COLO668 (cell line): ENCODE measurements at regions not wholly inside any gene's neighbourhood (a gene's known extent, or its start where the extent isn't known, plus 50 kb on each side); places are given as distances from the start of the nearest gene placed in this dataset.

Experiments used
- DNase-seq: peaks from one replicate; lab custom pipeline; 2025; ENCODE audit not compliant: unreplicated experiment; lab: John Stamatoyannopoulos, UW

GRCh38 chr13:53642306-53642705 is 613.7 kb downstream of the OLFM4 start:
- no peak for DNase-seq

- DNase-seq, result no peak
These were observed 620.1 kb downstream of the OLFM4 start for GRCh38 chr13:53648673-53649072.

DNA sequence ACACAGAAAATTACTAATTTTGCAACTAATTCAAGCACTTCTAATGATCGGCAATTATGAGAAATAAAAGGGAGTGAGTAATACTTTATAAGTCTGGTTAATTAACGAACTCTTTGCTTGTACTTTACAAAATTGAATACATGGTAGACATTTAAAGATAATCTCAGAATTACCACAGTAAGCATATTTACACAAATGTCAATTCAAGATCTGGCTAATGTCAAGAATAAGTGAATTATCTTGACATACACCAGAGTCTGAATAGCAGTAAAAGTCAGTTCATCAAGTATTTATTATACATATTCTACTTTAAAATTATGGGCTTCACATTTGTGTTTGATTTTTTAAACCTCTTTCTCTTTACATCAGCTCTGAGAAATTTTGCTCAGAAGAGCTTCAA is 643.4 kb downstream of the OLFM4 start:
- no peak for DNase-seq

DNA sequence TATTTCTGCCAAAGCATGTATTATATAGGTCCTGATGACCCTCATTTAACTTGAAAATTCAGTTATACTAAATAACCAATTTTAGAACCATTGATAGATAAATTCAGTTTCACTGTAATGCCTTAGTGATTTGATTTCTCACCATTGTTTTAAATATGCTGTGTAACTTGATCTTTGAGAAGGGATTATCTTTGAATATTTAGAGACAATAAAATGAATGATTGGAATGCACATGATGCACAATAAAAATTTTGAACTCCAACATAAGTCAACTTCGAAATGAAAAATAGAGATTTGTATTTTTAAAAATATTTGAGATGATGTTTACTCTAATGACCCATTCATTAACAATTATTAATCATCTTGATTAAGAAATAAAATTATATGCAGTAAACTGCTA is 654.5 kb downstream of the OLFM4 start:
- DNase-seq, result no peak

GRCh38 chr13:53683608-53684007 is 655.0 kb downstream of the OLFM4 start:
- DNase-seq, result no peak

DNA sequence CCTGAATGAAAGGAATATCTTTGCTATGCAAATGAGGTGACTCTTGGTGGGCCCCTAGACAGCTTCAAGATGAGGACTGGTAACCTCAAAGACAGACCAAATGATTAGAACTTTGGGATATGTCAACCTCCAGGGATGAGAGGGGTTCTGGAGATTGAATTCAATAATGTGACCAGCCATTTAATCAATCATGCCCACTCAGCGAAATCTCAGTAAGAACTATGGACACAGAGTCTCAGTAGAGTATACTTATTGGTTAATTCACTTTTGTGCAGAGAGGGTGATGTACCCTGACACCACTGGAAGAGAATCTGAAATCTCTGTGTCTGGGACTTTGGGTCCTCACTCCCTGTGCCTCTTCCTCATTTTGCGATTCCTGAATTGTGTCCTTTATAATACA is 662.8 kb downstream of the OLFM4 start:
- DNase-seq, result no peak

DNA sequence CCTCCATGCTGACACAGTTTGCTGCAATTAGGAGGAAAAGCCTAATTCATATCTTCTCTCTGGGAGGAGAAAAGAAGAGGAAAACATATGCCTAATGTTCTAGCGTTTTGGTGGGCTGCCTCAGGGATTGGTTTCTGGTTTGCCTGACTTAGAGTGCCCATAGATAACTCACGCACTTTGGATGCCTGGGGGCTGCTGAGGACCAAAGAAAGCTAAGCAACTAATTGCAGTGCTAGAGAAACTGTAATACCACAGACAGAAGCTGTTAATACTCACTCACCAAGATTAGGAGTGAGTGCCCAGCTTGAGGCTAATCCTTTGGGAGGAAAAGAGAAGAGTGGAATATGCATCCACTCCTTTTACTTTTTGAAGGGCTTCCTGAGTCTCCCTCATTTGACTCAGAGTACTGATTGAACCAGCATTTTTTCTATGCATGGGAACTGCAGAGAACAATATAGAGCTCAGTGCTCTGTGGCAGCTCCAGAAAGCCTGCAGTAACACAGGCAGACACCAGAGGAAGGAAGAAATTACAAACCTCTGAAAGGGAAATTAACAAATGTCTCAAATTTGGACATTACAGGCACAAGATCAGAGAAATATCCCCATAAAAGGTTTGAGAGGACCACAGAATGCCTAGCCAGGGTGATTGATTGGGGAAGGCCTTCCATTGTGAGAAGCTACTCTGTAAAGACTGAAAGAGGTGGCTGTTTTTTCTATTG is 666.4 kb downstream of the OLFM4 start:
- DNase-seq, result no peak

DNA sequence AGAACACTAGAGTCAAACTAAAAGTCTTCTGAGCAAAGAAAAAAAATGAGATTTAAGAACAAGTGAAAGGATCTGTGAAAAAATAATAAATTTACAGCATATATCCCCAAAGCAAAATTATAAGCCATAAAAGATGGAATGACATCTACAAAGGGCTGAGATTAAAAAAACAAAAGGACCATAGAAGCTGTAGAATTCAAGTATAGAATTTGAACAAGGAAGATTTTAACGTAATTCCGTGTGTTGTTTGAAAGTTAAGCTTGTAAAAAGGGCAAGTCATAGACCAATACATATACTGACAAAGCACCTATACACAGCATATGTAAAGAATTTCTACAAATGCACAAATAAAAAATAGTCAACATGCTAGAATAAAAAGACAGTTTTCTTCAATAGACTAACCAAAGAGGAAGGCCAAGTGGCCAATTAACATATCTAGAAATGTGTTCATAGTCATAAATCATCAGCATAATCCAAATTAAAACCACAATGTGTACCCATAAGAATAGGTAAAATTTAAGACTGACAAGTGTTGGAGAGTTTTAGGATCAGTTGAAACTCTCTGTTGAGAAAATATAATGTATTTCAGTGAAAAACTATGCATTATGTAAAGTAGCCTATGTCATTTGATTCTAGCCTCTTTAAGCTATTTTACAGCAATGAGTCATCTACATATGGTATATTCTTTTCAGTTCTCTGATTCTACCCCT is 674.9 kb downstream of the OLFM4 start:
- no peak for DNase-seq

DNA sequence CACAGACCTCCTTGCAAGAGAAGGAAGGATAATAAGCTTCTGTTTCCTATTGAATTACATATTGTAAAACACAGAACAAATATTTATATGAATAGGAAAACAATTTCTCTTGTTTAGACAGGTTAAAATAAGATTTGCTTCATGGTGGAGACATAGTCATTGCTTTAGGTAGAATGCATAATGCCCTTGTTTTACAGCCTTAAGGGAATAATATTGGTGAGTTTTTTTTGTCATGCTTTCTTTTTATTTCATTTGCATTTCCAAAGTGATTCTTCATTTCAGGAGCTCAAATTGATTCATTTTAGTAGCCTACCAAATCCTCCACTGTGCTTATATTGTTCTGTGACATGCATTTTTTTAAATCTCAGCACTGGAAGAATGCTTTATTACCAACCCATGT is 690.7 kb downstream of the OLFM4 start:
- DNase-seq, result no peak

DNA sequence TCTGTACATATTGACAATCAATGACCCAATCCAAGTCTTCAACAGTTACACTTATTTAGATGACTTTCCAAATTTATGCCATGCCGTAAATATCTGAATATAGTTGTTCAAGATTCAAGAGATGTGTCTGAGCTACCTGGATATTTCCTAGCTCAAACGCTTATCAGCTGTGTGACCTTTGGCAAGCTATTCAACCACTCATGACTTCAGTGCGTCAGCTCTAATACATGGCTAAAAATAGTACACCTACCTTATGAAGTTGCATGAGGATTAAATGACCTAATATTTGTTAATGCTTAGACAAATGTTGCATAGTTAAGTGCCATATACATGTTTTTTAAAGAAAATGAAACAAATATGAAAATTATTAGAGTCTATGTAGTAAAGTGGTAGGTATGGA is 704.1 kb downstream of the OLFM4 start:
- DNase-seq, result no peak

GRCh38 chr13:53743906-53744305 is 715.3 kb downstream of the OLFM4 start:
- no peak for DNase-seq

DNA sequence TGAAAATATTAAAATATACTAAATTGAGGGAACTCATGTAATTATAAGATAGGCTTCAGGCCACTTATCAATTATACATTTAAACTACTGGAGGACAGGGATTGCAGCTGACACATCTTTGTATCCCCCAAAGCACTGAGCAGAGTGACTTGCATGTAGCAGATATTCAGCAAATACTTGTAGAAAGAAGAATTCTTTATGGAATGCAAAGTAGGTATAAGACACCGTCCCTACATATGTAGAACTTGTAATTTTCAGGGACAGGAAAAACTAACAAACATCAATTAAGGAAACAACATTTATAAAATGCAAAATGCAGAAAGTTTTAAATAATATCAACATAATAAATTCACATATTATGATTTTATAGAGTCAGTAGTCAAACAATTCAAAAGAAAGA is 719.2 kb downstream of the OLFM4 start:
- no peak for DNase-seq

GRCh38 chr13:53749306-53749705 is 720.7 kb downstream of the OLFM4 start:
- no peak for DNase-seq

DNA sequence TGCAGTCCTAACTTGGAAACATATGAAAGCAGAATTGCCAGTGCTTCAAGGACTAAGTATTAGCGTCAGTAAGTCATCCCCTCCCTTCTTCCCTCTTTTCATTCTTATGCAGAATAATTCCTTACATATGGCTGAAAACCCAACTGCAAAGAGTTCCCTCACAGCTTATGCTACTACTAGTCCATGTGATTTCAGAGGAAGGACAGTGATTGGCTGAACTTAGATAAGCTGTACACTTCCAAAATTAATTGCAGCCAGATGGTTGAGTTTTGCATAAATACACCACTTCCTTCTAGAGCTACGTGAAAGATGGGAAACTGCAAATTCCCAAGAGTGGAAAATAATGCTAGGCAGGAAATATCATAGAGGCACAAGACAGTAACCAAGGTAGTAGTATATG is 730.4 kb downstream of the OLFM4 start:
- DNase-seq, result no peak

DNA sequence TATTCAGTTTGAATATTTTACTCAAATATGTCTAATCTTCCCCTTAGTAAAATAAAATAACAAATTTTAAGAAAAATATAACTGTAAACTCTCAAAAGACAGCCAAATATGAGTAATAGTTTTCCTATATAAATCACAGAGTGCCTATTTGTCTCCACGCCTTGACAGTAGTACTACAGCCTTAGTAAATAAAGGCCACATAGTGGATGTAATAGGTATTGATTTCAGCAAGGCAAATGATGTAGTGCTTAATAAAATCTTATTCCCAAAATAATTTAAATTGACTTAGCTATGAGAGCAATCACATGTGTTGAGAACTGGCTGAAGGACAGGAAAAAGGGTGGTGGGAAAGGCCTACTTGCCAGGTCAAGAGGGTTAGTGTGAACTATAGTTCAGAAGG is 747.2 kb downstream of the OLFM4 start:
- no peak for DNase-seq

DNA sequence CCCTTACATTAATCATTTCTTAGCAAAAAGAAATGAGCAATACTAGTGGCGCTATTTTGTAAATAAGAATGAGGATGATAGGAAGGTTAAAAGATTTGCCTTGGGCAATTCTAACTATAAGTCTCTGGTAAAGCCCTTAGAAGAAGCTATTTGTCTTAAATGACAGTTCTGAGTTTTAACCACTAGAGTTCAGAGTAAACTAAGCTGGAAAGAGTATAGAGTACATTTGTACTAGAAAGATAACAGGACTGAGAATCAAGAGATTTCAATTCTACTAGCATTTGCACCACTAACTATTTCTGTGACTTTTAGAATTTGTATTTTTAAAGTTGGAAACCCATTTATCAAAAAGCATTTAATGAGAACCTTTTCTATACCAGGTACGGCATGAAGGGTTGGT is 750.3 kb downstream of the OLFM4 start:
- no peak for DNase-seq

DNA sequence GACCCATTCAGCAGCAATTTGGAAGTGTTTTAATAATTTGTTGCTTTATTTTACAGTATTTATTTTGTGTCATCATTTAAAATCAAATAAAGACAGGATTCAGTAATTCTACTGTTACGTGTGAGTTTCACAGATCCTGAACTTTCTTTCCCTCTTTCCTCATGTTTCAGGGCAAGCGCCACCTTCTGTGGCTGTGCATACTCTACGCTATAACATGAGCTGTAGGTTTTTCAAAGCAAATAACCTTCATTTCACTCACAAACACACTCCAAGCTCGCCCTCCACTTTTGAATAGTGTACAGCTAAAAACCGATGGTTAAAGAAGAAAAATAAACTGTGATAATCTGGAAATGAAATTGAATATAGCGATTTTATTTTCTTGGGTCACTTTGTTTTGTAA is 753.3 kb downstream of the OLFM4 start:
- no peak for DNase-seq

DNA sequence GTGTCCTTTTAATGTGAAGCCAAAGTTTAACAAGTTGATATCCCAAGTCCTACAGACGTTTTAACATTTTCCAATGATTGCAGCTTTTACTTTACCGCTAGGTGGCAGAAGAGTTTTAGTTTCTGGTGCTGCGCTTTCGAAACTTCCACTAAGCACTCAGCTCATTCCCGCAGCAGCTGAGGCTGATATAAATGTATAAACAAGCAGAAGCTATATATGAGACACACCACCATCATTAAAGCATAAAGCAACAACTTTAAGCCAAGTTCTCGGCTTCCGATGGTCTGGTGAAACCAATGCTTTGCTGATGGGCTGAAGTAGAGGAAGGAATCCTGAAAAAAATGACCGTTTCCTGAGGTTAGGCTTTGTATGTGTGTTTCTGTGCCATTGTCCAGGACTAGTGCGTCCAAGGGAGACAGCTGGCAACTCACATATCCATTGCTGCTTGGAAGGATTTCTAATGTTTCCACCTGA is 753.9 kb downstream of the OLFM4 start:
- DNase-seq, result peak; percentile 78

GRCh38 chr13:53783471-53783870 is 754.9 kb downstream of the OLFM4 start:
- DNase-seq, result peak; percentile 94

GRCh38 chr13:53788286-53788685 is 759.7 kb downstream of the OLFM4 start:
- DNase-seq, result no peak

GRCh38 chr13:53800011-53800410 is 771.4 kb downstream of the OLFM4 start:
- DNase-seq, result no peak

DNA sequence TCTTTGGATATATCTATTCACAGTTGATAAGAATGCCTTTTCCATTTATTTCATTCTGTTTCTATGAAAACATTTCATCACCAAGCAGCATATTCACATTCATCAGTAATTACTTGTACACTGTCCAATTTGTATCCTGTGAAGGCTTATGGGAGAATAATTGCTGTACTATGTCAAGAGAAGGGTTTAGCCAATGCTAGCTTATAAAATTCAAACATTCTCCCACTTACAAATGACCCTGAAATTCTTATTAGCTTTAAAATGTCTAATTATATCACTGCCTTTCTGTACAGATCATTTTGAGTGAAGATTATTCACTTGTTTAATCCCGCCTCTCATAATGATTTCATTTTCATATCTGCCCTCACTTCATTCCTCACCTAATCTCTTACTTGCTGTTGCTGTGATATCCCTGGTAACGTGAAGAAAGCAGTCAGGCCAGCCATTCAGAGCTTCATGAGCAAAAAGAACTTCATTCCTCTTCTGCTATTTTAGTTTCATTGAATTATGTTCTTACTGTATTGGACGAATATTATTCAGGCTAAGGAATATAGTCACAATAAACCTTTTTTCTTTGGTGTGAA is 778.7 kb downstream of the OLFM4 start:
- DNase-seq, result no peak
